ENCODE measurements at regions not wholly inside any gene's neighbourhood (a gene's known extent, or its start where the extent isn't known, plus 50 kb on each side); places are given as distances from the start of the nearest gene placed in this dataset.

- Mint-ChIP-seq H3K4me1 (no peaks in the 10 kb centered on the region), H3K27ac (no peak overlapping the region), H3K4me3 (no peak overlapping the region), H3K27me3 (peaks cover 4% of the 10 kb centered on the region), H3K9me3 (ENCODE audit: insufficient read depth) (no peaks in the 10 kb centered on the region)
- Histone ChIP-seq H3K36me3 (replicated peaks in 1 of 2; ENCODE audit: control extremely low read depth in 1 of 2, control insufficient read depth in 1 of 2, extremely low read depth in 1 of 2, insufficient read depth in 2 of 2, low read length in 1 of 2) (no peaks in the 10 kb centered on the region), H3K9ac (ENCODE audit: low read length) (no peak overlapping the region), H3K9me3 (ENCODE audit: control extremely low read depth in 1 of 3, control insufficient read depth in 2 of 3, insufficient read depth in 1 of 3, low read length in 2 of 3) (peaks cover 0 to 12% (median 0%) of the 10 kb centered on the region in 3 donors), H3K79me2 (ENCODE audit: control insufficient read depth, insufficient read depth, low read length) (no peaks in the 10 kb centered on the region), H3K4me3 (ENCODE audit: control extremely low read depth in 1 of 5, extremely low read depth in 1 of 5, insufficient read depth in 1 of 5, low read depth in 2 of 5, low read length in 4 of 5) (no peak overlapping the region), H3K4me2 (replicated peaks; ENCODE audit: low read depth, low read length, poor library complexity, severe bottlenecking) (no peak overlapping the region), H3K27ac (ENCODE audit: low read length in 2 of 2) (no peak overlapping the region), H2AFZ (ENCODE audit: insufficient read depth, low read depth, low read length, poor library complexity, severe bottlenecking) (no peak overlapping the region), H3K4me1 (ENCODE audit: control insufficient read depth in 2 of 2, insufficient read depth in 2 of 2, low read length in 2 of 2) (no peaks in the 10 kb centered on the region), H4K20me1 (ENCODE audit: control insufficient read depth, insufficient read depth, low read length, poor library complexity, severe bottlenecking) (no peaks in the 10 kb centered on the region), H3K27me3 (replicated peaks in 1 of 4; ENCODE audit: control extremely low read depth in 1 of 4, control insufficient read depth in 3 of 4, insufficient read depth in 4 of 4, low read length in 3 of 4) (no peaks in the 10 kb centered on the region)
- ChIA-PET CTCF (no interaction called here), POLR2A (no interaction called here)
- DNase-seq: no peak
- 90% methylated on average over 16 of the region's 17 CpGs for WGBS (ENCODE audit: insufficient coverage)
- TF ChIP-seq EZH2 (IDR thresholded peaks at IDR 0.05; ENCODE audit: borderline replicate concordance, insufficient read depth, low read depth, low read length, poor library complexity, severe bottlenecking): no peak
- TF ChIP-seq, protein P1, sequence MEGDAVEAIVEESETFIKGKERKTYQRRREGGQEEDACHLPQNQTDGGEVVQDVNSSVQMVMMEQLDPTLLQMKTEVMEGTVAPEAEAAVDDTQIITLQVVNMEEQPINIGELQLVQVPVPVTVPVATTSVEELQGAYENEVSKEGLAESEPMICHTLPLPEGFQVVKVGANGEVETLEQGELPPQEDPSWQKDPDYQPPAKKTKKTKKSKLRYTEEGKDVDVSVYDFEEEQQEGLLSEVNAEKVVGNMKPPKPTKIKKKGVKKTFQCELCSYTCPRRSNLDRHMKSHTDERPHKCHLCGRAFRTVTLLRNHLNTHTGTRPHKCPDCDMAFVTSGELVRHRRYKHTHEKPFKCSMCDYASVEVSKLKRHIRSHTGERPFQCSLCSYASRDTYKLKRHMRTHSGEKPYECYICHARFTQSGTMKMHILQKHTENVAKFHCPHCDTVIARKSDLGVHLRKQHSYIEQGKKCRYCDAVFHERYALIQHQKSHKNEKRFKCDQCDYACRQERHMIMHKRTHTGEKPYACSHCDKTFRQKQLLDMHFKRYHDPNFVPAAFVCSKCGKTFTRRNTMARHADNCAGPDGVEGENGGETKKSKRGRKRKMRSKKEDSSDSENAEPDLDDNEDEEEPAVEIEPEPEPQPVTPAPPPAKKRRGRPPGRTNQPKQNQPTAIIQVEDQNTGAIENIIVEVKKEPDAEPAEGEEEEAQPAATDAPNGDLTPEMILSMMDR (IDR thresholded peaks at IDR 0.05): no peak
- intact Hi-C loops (cut with micrococcal nuclease): no loop called here
- no peak for ATAC-seq (ENCODE audit: low read depth)
These were observed 126.7 kb upstream of the ZNF536 start for GRCh38 chr19:30245401-30246039.

DNA sequence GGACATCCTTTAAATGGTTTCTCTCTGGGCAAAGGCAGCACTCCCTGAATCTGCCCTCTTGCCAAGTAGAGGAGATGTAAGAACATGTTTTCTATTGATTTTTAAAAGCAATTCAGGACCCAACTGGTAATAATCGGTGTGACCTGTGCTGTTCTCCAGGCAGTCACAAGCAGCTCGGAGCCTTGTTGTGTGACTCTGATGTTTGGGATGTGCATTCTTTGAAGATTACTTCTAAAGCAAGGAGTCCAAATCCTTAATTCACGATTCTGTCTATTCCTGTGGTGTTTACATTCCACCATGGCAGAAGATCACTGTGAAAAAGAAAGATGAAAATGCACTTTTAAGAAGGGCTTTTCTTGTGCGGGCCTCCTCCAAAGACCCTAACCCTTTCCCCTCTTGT lies 122.3 kb upstream of the ZNF536 start:
- H3K27me3 ChIP-seq (replicated peaks in 1 of 4; ENCODE audit: control extremely low read depth in 1 of 4, control insufficient read depth in 3 of 4, insufficient read depth in 4 of 4, low read length in 3 of 4): peaks cover 0 to 12% (median under 1%) of the 10 kb centered on the region in 4 experiments
- no peaks in the 10 kb centered on the region for H3K79me2 ChIP-seq (ENCODE audit: control insufficient read depth, insufficient read depth, low read length)
- no peak overlapping the region for H3K27ac ChIP-seq (ENCODE audit: low read length in 2 of 2)
- no peak for DNase-seq
- no peak for ATAC-seq (ENCODE audit: low read depth)
- no peaks in the 10 kb centered on the region for H3K9me3 Mint-ChIP-seq (ENCODE audit: insufficient read depth)
- no peak overlapping the region for H3K4me3 ChIP-seq (ENCODE audit: control extremely low read depth in 1 of 5, extremely low read depth in 1 of 5, insufficient read depth in 1 of 5, low read depth in 2 of 5, low read length in 4 of 5)
- no peaks in the 10 kb centered on the region for H4K20me1 ChIP-seq (ENCODE audit: control insufficient read depth, insufficient read depth, low read length, poor library complexity, severe bottlenecking)
- H3K9me3 ChIP-seq (ENCODE audit: control extremely low read depth in 1 of 3, control insufficient read depth in 2 of 3, insufficient read depth in 1 of 3, low read length in 2 of 3): peaks cover 0 to 7% (median 0%) of the 10 kb centered on the region in 3 donors
- H3K4me1 ChIP-seq (ENCODE audit: control insufficient read depth in 2 of 2, insufficient read depth in 2 of 2, low read length in 2 of 2): no peaks in the 10 kb centered on the region
- intact Hi-C loops (cut with micrococcal nuclease): no loop called here
- CTCF ChIA-PET: no interaction called here
- no peak overlapping the region for H2AFZ ChIP-seq (ENCODE audit: insufficient read depth, low read depth, low read length, poor library complexity, severe bottlenecking)
- no peak overlapping the region for H3K27ac Mint-ChIP-seq
- H3K4me2 ChIP-seq (replicated peaks; ENCODE audit: low read depth, low read length, poor library complexity, severe bottlenecking): no peak overlapping the region
- no peak overlapping the region for H3K9ac ChIP-seq (ENCODE audit: low read length)
- H3K4me1 Mint-ChIP-seq: no peaks in the 10 kb centered on the region
- WGBS (ENCODE audit: insufficient coverage): no CpG with 5 or more reads among the region's 4 CpGs
- no peak overlapping the region for H3K4me3 Mint-ChIP-seq
- no peaks in the 10 kb centered on the region for H3K36me3 ChIP-seq (replicated peaks in 1 of 2; ENCODE audit: control extremely low read depth in 1 of 2, control insufficient read depth in 1 of 2, extremely low read depth in 1 of 2, insufficient read depth in 2 of 2, low read length in 1 of 2)
- TF ChIP-seq, protein P1 (IDR thresholded peaks at IDR 0.05): no peak
- TF ChIP-seq EZH2 (IDR thresholded peaks at IDR 0.05; ENCODE audit: borderline replicate concordance, insufficient read depth, low read depth, low read length, poor library complexity, severe bottlenecking): no peak
- H3K27me3 Mint-ChIP-seq: peaks cover 27% of the 10 kb centered on the region
- POLR2A ChIA-PET: no interaction called here
